ENCODE measurements at regions not wholly inside any gene's neighbourhood (a gene's known extent, or its start where the extent isn't known, plus 50 kb on each side); places are given as distances from the start of the nearest gene placed in this dataset.
"Not testable (repeated sequence)": the region's sequence is repeated elsewhere in the genome, so short reads cannot be mapped to it uniquely, and the experiment has no call there.

DNA sequence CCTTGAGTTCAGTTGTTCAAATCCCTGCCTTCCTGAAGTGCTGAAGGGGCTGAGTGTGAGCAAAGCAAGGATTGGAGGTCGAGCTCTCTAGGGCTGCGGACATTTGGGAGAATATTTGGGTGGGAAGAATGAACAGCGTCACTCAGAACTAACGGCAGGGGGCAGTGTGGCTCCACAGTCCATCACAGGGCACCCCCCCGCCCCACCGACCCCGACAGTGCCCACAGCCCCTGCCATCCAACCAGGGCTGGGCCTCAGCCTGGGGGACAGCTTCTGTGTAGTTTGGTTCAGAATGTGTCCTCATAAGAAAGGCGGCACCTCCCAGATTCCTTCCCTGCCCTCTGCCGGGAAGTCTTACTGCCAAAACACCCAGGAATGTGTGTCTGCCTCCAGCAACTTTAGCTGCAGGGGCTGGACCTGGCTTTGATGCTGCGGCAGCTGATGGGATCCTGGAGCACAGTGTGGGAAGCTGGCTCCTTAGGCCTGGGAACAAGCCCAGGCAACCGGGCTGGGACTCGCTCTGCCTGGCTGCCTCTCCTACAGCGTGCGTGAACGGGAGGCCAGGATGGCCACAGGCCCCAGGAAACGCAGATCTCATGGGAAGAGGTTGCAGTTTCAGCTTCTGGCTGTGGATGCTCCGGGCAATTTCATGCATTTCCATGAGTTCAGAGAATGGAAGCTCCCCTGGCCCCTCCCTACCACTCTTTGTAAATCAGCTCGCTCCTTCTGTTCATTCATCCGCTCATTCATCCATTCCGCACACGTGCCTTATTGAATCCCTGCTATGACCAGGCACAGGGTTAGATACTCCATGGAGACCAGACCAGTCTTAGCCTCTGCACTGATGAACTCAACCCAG lies 104.9 kb upstream of the TMPRSS2 start:
- peak in 1 of 3 donors; percentile 47 for DNase-seq (ENCODE audit: low read depth in 3 of 3, low spot score in 2 of 3)

DNA sequence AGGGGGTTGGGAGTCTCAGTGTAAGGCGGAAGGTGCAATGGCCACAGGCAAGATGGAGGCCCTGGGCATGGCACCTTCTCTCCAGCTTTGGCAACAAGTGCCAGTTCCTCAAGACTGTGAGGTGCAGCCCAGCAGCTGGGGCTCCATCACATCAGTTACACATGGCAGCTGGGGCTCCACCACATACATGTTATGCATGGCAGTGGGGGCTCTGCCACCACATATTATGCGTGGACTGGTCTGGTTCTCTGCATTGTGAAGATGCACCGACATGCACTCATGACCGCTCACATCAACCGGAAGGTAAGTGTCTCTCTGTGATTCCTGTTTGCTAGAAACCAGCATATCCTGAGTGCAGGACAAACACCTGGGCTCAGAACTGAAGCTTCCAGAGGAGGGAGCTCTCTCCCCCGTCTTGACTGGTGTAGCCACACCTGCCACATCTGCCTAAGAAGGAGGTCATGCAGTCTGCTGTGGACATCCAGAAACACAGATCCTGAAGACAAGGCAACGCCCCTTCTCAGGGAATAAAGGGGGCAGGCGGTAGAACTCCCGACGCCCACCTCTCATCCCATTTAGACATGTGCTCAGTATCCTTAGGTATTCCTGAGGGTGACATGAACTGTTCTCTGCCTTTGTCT lies 104.1 kb upstream of the TMPRSS2 start:
- DNase-seq (ENCODE audit: low read depth in 3 of 3, low spot score in 2 of 3) = no peak

DNA sequence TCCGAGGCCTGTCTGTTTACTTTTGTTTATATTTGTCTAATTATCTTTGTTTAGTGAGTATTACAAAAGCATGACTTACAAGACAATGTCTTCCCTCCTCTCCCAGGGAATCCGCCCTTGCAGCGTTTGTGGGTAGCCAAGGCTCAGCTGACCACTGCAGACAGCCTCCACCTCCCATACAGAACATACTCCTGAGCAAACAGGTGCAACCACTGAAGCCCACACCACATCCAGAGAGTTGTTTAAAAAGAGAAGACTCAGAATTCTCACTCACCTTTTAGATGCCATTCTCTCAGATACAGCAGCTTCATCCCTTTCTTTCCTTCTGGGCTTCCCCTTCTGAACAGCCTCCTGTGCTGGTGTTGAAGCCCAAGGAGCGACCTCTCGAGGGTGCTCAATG lies 103.5 kb upstream of the TMPRSS2 start:
- no peak for DNase-seq (ENCODE audit: low read depth in 3 of 3, low spot score in 2 of 3)

DNA sequence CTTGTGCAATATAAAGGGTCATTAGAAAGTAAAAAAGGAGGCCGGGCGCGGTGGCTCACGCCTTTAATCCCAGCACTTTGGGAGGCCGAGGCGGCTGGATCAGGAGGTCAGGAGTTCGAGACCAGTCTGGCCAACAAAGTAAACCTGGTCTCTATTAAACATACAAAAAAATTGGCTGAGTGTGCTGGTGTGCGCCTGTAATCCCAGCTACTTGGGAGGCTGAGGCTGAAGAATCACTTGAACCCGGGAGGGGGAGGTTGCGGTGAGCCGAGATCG lies 102.8 kb upstream of the TMPRSS2 start:
- DNase-seq (ENCODE audit: low read depth in 3 of 3, low spot score in 2 of 3) = not testable (repeated sequence)

DNA sequence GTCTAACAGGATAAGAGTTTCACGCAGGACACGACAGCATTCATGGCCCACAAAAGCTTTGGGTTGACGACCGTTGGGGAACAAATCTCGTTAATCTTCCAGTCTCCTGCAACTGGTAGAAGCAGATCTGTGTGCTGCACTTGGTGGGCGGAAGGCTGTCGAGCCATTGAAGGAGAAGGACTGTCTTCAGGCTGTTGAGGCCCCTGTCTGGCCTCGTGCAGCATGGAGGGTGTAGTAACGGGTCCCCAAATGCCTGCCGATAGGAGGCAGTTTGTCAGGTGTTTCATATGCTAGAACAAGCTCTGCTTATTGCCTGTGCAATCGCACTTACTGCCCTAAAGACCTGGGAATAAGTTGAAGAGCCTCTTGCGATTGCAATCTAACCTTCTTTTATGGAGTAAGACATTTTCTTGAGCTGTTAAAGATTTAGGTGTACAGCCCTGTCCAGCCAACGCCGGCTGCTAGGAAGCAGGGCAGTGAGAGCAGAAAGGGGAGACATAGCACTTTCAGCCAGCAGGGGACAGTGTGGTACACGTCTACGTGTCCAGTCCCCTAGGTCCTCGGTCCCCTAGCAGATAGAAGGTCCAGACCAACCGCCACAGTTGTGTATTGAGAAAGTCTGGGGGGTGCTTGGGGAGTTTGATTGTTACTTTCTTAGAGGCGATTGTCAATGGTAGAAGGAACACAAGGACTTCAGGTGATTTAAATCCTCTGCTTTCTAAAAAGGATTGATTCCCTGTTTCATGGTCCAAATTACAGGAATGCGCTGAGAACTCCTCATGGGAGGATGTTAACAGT lies 102.3 kb upstream of the TMPRSS2 start:
- DNase-seq (ENCODE audit: low read depth in 3 of 3, low spot score in 2 of 3) = no peak

DNA sequence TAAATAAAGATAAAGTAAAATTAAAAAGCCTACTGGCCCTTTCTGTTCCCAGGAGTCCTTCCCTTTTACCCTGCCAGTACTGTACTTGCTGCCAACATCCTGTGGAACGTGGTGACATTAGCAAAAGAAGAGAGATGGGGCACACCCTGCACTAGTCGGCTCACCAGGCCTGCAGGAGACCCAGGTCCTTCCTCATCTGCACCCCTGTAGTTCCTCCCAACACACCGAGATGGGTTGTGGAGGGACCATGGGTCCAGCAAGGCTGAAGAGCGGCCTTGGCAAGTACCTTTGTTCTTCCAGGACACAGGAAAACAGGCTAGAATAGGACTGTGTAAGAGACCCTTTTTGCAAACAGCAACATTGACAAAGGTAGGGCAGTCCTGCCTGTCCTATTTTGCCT lies 98.7 kb upstream of the TMPRSS2 start:
- DNase-seq (ENCODE audit: low read depth in 3 of 3, low spot score in 2 of 3) = no peak

DNA sequence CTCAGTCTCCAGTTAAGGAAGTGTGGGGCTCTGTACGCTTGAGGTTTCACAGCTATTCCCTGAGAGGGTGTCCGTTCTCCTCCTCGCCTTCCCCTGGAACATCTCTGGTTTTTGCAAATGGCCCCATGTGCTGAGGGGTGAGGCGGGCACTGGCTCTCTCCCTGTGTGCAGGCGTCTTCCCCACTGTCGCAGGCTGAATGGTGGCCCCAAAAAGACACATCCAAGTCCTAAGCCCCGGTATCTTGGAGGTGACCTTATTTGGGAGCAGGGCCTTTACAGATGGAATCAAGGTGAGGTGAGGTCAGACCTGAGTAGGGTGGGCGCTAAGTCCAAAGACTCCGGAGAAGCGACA lies 98.0 kb upstream of the TMPRSS2 start:
- no peak for DNase-seq (ENCODE audit: low read depth in 3 of 3, low spot score in 2 of 3)

DNA sequence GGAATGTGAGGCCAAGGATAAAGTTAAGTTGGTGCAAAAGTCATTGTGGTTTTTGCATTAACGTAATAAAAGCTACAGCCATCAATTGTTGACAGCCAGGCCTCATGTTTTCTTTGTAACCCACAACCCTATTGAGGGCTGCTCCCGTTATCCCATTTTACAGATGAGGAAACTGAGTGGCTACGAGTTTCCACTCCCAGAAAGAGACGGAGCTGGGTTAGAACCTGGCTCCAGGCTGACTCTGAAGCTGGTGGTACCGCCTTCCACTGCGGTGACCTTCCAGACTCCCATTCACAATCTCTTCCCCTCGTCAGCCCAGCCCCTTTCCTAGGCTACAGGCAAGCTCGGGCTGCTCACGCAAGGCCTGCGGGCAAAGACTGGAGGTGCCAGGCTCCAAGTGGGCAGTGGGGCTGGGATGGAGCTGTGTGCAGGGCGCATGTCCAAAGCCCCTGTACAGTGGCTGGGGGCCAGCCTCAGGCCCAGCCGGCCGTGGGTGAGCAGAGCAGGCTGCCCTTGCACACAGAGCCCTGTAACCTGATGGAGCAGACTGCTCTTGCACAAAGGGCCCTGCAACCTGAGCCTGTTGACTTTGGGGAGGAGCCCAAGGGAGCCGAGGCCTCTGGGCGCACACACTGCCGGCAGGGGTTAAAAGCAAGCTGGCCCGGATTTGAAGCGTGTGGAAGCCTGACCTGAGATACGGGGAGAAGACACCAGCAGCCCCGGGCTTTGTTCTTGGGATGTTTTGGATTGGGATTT lies 97.4 kb upstream of the TMPRSS2 start:
- DNase-seq (ENCODE audit: low read depth in 3 of 3, low spot score in 2 of 3) = no peak

DNA sequence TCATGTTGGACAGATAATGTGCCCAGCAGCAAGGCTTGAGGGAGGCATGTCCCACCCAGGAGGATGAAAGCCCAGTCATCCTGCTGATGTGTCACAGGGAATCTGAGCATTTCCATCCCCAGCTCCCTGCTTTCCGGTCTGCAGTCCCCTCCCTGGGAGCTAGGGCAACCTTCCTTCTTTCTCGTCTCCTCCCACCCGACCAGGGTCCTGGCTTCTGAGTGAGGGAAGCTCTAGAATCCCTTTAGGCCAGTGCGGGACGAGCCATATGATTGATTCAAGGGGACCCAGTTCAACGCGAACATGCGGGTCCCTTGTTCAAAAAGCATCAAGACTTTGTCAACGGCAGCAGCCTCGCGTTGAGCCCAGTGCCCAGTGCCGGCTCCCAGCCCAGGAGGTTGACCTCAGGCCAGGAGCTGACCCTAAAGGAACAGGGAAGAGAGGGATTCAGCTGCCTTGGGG lies 96.7 kb upstream of the TMPRSS2 start:
- no peak for DNase-seq (ENCODE audit: low read depth in 3 of 3, low spot score in 2 of 3)

DNA sequence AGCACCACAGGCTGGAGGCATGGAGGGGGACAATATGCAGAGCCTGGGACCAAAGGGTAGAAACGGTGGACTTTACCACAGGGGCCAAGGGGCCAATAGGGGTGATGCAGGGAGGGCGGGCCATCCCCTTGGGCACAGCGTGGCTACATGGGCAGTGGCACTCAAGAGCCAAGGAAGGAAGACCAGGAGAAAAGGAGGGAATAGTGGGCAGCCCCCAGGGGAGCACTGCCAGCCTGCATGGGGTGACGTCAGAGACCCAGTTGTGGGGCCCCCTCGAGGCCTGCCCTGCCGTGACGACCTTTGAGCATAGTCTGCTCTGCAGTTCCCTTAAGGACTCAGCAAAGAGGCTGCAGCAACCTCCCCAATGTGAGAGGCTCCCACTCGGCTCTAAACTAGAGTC lies 95.5 kb upstream of the TMPRSS2 start:
- no peak for DNase-seq (ENCODE audit: low read depth in 3 of 3, low spot score in 2 of 3)

DNA sequence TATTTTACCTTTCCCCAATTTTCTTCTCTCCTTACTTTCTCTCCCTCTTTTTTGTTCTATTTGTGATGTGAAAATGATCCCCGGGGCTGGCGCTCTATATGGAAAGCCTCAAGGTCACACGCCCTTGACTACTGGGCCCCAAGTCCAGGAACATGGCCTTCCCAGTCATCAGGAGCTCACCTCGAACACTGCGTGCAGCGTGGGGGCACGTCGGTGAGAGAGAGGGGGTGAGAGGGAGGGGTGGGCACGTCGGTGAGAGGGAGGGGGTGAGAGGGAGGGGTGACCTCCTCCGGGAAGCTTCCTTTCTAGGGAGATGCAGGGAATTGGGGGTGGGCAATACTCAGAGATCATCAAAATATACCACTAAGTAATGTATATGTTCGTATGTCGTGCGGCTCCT lies 94.6 kb upstream of the TMPRSS2 start:
- no peak for DNase-seq (ENCODE audit: low read depth in 3 of 3, low spot score in 2 of 3)

DNA sequence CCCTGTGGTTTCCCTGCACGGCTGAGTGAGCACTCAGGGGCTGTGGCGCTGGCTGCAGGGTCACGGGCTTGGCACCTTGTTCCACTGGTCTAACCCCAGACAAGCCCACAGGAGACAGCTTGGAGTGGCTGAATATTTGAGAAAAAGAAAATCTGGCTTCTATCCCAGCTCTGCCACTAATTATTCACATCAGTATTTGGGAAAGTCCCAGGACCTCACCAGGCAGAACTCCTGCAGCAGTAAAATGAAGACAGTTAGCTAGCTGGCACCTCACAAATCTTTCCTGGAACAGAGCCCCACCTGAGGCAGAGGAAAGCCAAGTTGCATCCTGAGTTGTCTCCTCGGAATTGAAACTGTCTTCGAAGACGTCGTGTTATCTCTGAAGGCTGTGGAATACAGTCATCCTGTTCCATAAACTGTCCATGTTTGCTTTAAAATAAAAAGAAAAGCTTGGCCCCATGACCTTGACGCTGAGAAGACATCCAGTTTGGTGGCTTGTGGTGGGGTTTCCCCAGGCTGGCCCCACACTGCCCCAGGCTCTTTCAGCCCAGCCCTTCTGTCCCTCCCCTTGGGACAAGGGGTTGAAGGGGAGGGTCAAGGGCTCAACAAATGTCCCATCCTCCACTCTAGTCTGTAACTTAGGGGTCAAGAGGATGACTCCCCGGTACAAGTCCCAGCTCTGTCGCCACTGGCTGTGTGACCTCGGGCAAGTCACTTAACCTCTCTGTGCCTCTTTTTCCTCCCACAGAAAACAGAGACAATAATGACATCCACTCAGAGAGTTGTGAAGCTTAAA lies 93.8 kb upstream of the TMPRSS2 start:
- no peak for DNase-seq (ENCODE audit: low read depth in 3 of 3, low spot score in 2 of 3)

DNA sequence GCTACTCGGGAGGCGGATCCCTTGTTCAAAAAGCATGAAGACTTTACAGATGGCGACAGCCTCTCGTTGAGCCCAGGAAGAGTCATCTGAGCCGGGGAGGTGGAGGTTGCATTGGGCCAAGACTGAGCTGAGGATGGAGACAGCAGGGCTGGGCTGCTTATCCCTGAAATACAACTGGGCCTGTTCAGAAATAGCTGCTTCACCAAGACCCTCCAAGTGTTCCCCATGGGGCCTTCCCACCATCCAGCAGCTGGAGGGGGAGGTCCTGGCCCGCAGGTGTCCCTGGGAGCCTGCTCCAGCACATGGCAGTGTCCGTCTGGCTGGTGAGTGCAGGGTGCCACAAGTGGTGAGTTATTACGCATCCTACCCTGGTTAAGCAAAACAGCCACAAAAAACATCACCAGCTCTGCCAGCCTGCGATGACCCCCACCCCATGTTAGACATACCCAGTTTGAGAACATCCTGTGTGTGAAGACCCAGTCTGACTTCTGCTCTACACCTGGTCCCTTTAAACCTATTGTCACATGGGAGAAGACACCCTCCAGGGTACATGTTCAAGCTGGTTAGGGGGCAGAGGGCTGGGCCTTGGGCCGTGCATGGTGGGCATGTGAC lies 93.1 kb upstream of the TMPRSS2 start:
- DNase-seq (ENCODE audit: low read depth in 3 of 3, low spot score in 2 of 3) = no peak

DNA sequence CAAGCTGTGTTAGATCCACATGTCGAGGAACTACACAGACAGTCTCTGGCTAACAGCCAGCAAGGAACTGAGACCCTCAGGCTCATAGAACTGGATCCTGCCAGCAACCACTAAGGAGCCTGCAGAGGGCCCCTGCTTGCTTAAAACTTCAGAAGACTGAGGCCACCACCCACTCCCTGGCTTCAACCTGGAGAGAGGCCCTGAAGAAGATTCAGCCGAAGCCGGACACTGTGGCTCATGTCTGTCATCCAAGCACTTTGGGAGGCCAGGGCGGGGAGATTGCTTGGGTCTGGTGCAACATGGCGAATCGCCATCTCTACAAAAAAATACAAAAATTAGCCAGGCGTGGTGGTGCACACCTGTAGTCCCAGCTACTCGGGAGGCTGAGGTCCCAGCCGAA lies 92.6 kb upstream of the TMPRSS2 start:
- no peak for DNase-seq (ENCODE audit: low read depth in 3 of 3, low spot score in 2 of 3)

DNA sequence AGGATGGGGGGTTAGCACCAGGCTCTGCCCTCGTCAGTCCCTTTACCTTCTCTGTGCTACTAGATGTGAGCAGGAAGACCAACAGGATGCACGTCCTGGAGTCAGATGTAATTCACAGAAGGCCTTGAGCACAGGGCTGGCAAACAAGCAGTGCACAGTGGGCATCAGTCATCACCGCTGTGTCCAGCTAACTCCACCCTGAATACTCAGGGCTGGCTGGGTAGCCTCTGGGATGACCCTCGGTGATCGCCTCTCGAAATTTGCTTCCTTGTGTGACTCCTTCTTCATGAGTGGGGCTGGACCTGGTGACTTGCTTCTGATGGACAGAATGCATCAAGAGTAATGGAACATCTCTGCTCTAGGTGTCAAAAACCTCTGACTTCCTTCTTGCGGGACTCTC lies 92.2 kb upstream of the TMPRSS2 start:
- no peak for DNase-seq (ENCODE audit: low read depth in 3 of 3, low spot score in 2 of 3)

DNA sequence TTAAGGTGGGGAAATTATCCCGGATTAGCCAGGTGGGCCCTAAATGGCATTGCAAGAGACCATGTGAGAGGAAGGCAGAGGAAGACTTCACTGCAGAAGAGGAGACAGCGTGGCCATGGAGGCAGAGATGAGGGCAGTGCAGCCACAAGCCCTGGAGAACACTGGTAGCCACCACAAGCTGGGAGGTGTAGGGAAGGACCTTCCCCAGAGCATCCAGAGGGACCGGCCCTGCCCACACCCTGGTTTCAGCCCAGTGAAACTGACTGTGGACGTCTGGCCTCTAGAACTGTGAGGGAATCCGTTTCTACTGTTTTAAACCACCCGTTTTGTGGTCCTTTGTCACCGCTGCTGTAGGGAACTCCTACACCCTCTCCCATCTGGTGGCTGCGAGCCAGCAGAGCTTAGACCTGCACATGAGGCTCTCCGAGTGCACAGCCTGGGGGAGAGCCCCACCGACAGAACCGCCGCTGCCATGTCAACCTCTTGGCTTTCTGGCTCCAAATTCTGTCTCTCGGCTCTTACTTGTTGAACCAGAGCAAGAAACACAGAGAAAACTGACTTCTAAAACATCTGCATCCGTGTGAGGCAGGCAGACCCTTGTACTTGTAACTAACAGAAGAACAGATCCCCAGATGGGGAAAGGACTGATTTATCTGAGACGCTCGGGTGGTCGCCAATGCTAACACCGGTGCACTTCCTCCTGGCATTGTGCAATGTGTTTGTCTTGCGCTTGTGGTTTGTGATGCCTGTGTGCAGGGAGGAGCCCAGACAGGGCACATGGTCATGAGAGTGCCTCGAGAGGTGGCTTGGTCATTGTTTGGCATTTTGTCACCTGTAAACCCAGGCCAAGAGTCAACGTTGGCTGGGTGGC lies 90.8 kb upstream of the TMPRSS2 start:
- no peak for DNase-seq (ENCODE audit: low read depth in 3 of 3, low spot score in 2 of 3)

DNA sequence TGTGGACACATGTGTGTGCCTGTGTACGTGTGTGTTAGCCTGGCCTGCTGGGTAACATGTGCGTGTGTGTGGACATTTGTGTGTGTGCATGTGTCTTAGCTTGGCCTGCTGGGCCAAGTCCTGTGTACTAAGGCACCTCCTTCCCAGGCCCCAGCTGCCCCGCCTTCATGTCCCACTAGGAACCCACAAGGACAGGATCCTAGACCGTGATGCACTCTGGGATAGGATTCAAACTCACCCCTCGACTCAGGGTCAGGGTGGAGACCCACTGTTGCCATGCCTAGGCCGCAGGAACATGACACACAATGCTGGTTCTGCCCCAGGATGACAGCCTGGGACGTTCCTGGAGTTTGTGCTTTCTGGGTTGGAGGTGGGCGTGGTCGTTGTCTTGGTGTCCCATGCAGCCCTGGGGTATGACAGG lies 89.9 kb upstream of the TMPRSS2 start:
- no peak for DNase-seq (ENCODE audit: low read depth in 3 of 3, low spot score in 2 of 3)

DNA sequence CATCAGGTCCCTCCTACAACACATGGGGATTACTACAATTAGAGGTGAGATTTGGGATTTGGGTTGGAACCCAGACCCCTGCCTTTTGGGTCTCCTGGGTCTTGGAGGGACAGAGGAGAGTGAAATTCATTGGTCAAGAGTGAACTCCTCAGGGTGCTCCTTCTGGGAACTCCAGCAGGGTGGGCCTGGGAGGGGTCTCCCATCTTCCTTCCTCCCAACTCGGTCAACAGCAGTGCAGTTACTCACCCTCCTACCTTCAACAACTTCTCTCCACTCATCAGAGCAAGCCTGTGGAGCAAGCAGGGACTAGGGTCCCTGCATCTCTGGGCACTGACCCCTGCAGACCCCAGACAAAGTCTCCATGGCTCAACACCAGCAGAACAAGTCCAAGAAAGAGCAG lies 89.3 kb upstream of the TMPRSS2 start:
- DNase-seq (ENCODE audit: low read depth in 3 of 3, low spot score in 2 of 3) = no peak

Measured in right renal cortex interstitium (tissue), 3 donors.